ENCODE measurements at regions not wholly inside any gene's neighbourhood (a gene's known extent, or its start where the extent isn't known, plus 50 kb on each side); places are given as distances from the start of the nearest gene placed in this dataset.
"Not testable (repeated sequence)": the region's sequence is repeated elsewhere in the genome, so short reads cannot be mapped to it uniquely, and the experiment has no call there.

DNA sequence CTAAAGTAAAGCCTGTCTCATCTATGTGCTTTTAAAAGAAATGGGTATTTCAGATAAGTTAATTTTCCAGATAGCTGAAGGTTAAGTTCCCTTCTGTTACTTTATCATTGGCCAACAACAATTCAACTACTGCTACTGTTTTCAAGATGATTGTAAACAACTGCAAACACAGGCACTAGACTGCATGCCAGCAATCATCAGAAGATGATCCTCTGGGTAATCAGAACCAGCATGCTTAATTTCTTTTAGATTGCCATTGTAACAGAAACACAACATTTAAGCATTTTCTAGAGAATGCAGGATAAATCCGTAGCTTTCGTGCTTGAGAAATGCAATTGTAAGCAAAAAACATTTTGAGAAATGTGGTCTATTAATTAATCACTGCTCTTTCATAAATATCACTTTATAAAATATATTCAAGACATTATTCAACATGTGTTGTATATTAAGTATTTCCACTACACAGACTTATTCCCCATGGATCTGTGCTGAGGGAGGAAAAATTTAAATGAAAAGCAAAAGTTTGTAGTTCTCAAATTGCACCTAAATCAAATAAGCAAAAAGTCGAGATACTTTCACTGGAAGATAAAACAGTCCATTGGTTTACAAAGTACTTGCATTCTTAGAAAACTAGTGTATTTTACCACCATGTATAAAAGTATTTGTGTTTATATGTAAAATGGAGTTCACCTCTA is 133.7 kb downstream of the ATL2 start:
- H3K27ac ChIP-seq, result no peak overlapping the region

DNA sequence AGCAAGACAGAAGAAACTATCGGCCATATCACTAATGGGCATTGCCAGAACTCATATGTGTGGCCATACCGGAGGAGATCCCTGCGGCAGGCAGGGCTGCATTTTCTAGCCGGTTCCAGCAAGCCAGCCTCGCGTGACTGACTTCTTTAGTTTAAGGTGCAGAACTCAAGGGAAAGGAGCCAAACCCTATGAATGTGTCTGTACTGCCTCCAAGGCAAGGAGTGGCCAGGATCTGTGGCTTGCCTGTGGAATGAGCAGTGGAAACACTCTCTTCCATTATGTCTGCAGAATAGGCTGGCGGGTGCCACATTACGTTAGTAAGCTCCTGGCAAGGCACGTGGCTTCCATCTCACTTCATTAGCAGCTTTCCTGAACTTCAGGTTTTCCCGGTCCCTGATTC is 137.6 kb downstream of the ATL2 start:
- TF ChIP-seq CTCF (conservative IDR thresholded peaks at IDR 0.05), result no peak

More for the DNA sequence above, 133.7 kb downstream of the ATL2 start:
- no peak for TF ChIP-seq CTCF (conservative IDR thresholded peaks at IDR 0.05)

GRCh38 chr2:38238705-38239104 is 138.4 kb downstream of the ATL2 start:
- H3K27ac ChIP-seq, result not testable (repeated sequence)

More for the DNA sequence above, 137.6 kb downstream of the ATL2 start:
- no peak overlapping the region for H3K27ac ChIP-seq

DNA sequence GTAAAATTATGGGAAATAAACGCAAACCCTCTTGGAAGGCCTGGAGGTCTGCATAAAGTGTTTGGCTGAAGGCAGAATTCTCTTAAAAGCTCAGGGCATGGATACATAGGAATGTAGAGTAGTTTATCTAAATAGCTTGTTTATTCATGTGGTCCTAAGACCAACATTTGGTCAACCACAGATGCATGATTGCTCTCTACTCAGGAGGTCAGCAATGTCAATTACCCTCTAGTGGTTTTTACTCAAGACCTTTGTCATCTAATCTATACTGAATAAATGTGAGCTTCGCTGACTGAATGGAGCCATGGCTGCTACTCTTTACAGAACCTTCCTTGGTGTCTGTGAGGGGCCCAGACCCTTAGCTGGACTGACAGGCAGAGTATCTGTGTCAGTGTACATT is 139.8 kb downstream of the ATL2 start:
- TF ChIP-seq CTCF (conservative IDR thresholded peaks at IDR 0.05), result no peak
- no peak overlapping the region for H3K27ac ChIP-seq

DNA sequence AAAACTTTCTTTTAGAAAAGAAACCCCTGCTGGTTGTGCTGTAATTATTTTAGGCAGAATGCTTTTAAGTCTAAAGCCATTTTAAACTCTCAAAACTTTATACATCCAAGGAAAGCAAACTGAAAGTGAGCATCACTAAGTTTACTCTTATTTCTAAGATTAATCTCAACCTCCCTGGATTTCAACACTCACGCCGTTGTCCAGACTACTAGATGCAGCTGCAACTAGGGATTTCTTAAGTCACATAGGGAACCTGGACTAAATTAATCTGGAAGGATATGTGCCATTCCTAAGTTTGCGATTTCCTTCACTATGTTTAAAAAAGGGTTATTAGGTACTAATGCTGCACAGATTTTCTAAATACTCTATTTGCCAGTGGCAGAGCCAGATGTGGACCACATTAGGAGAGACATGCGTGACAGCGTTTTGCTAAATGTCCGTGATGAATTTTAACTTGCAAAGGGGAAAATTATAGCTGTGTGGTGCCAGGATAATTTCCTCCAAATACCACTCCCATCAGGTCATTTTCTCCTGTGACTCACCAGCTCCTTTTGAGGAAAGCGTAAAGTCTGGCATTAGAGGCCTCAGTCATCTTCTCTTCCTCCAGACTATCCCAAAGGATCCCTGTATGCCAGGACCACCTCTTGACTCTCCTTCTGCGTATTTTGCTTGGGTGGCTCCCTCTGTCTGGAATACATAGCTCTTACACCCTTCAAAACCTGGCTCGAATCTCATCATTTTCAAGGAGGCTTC is 143.7 kb downstream of the ATL2 start:
- H3K27ac ChIP-seq, result no peak overlapping the region
- no peak for TF ChIP-seq CTCF (conservative IDR thresholded peaks at IDR 0.05)

GRCh38 chr2:38232454-38232853 is 144.6 kb downstream of the ATL2 start:
- TF ChIP-seq CTCF (conservative IDR thresholded peaks at IDR 0.05), result no peak
- no peak overlapping the region for H3K27ac ChIP-seq

DNA sequence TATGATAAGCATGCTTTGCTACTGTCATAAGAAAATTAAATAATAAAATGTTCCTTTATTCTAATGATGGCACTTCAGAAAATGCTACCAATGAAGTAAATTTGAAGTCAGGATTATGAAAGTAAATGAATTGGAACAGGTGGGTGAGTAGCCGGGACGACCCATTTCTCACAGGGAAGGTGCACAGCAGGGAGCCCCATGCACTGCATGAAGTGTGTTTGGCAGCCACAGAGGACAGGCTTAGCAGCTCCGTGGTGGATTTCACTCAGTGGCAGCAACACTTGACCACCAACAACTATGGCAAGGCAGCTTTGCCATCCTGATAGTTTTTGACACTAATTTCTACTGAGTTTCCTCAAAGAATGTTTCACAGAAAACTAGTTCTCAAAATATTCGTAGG is 146.3 kb downstream of the ATL2 start:
- no peak overlapping the region for H3K27ac ChIP-seq
- TF ChIP-seq CTCF (conservative IDR thresholded peaks at IDR 0.05), result no peak

- H3K27ac ChIP-seq, result no peak overlapping the region
- no peak for TF ChIP-seq CTCF (conservative IDR thresholded peaks at IDR 0.05)
These were observed 148.3 kb downstream of the ATL2 start for GRCh38 chr2:38228753-38229152.

All from VCaP (cell line).